ENCODE measurements at regions not wholly inside any gene's neighbourhood (a gene's known extent, or its start where the extent isn't known, plus 50 kb on each side); places are given as distances from the start of the nearest gene placed in this dataset.

- DNase-seq = peak; percentile 6
These were observed 252.5 kb downstream of the SLC6A15 start for GRCh38 chr12:84660139-84660538.

GRCh38 chr12:84658877-84659276, 253.7 kb downstream of the SLC6A15 start:
- no peak for DNase-seq

DNA sequence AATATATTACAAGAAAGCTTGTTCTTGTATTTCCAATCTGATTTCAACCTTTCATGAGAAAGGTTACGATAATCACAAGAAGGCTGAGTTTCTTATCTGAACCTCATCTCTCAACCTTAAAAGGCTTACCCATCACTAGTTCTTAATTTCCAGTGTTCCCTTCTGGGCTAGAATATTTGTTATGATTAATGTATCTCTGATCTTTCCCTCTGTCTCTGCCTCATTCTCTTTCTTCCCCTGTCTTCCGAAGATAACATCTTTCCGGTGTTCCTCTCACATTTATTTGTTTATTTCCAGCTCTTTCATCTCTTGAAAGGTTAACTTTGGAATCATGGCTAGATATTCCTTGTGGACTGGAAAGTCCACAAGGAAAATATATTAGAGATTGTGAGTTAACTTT, 255.9 kb downstream of the SLC6A15 start:
- DNase-seq = no peak

- no peak for DNase-seq
These were observed 259.1 kb downstream of the SLC6A15 start for GRCh38 chr12:84653482-84653881.

DNA sequence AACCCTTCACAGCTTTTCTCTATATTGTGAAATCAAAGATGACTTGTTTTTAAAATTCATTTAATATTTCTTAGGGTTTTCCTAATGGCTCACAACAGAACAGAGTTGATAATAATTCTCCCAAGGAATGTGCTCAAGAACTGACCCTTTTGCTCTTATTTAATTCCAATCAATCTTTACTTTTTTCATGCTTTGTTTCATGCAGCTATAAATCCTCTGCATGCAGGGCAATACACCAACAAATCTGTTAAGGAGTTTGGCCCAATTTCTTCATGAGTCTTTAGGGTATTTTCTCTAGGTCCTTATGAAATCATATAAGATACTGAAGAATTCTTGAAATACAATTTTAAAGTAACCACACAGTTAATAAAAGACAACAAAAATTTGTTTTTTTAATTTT, 264.2 kb downstream of the SLC6A15 start:
- DNase-seq = no peak

- no peak for DNase-seq
These were observed 267.7 kb downstream of the SLC6A15 start for GRCh38 chr12:84644908-84645307.

DNA sequence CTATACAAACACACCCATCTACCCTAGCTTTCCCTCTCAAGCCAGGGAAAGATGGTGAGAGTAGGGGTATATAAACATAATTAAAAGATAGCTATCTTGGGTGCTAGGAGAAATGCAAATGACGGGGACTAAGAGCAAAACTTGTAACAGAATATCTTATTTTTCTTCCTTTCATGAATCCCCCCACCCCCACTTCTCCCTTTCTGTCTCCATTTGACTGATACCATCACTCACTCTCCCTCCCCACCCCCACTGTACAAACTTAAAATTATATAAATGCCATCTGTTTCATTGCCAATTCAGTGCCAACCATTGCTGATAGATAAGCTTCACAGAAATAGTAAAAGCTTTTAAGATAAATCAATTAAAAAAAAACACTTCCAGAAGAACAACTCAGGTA, 268.6 kb downstream of the SLC6A15 start:
- DNase-seq = no peak

- DNase-seq = peak; percentile 51
These were observed 270.6 kb downstream of the SLC6A15 start for GRCh38 chr12:84641940-84642545.

DNA sequence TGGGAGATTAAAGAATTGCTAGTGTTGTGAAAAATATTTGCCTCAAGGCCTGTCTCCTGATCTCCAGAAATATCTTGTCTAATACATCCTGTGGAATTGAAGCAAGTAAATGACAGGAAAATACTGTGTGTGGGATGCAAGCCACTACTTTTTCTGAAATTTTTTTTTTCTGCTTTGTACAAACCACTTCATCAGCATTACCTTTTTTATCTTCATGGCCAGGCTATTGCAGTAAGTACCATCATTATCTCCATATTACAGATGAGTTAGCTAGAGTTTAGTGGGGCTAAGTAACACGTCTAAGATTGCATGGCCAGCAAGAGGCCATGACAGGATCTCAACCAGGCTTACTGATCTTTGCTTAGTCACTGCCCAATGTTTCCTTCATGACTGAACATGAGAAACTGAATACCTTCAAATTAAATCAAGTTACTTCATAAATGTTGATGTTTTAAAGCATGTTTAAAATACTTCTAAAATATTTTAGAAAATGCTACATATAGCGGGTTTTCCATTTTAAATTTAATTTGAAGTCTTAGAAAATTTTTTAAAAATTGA, 273.7 kb downstream of the SLC6A15 start:
- no peak for DNase-seq

DNA sequence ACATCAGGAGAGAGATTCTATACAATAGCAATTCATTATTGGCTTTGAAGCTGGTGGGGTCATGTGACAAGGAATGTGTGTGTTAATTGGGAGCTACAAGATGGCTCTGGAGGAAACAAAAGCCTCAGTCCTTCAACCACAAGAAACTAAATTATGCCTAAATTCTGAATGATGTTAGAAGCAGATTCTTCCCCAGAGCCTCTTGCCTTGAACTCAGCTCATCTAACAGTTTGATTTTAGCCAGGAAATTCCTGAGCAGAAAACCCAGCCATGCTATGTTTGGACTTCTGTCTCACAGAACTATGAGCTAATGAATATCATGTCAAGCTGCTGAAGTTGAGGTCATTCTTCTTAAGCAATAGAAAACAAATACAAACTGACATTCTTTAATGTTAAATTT, 274.7 kb downstream of the SLC6A15 start:
- DNase-seq = no peak

GRCh38 chr12:84636801-84637290, 275.8 kb downstream of the SLC6A15 start:
- DNase-seq = no peak

- DNase-seq = no peak
These were observed 278.1 kb downstream of the SLC6A15 start for GRCh38 chr12:84634526-84634925.

DNA sequence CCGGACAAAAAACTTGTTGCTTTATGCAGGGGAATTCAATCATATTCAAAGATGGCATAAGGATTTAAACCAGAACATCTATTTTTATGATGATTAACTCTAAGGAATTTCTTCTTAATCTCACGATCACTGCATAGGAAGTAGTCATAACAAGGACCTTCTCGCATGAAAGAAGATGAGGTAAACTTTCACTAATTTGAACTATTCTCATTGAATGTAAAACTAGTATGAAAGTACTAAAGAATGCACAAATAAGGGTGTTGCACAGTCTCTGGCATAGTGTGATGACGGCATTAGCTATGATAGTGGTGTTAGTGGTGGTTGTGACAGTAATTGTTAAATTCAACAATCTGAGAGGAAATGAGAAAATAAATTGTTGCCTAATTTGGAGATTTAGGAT, 280.0 kb downstream of the SLC6A15 start:
- DNase-seq = no peak

- no peak for DNase-seq
These were observed 281.6 kb downstream of the SLC6A15 start for GRCh38 chr12:84631020-84631419.

DNA sequence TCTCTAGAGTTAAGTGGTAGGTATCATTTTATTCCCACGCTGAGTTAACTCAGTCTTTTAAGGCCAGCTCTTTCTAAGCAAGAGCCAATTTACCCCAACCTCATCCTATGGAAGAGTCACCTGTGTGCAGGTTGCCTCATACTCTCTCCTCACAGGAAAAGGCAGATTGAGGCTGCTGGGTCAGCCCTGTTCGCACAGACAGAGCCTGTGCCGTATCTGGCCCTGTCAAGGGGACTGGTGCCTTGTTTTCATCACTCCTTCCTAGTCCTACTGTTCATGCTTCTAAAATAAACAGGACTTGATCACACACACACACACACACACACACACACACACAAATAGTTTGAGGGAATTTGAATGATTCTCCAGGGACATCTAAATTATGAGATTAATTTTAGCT, 285.0 kb downstream of the SLC6A15 start:
- no peak for DNase-seq

DNA sequence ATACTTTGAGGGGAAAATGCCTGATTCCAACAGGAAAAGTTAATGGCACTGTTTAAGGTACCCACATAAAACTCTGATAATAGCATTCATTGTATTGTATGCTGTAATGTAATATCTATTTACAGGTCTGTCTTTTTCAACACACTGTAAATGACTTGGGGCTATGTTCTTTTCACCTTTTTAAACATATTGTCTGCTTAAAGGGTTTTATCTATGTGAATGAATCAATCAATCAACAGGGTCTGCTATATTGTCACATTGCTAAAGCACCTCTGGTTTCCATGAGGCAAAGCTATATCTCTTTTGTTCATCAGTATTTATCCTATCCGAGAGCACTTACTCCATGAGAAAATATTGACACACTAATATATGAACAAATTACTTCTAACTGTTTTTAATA, 288.0 kb downstream of the SLC6A15 start:
- DNase-seq = no peak

DNA sequence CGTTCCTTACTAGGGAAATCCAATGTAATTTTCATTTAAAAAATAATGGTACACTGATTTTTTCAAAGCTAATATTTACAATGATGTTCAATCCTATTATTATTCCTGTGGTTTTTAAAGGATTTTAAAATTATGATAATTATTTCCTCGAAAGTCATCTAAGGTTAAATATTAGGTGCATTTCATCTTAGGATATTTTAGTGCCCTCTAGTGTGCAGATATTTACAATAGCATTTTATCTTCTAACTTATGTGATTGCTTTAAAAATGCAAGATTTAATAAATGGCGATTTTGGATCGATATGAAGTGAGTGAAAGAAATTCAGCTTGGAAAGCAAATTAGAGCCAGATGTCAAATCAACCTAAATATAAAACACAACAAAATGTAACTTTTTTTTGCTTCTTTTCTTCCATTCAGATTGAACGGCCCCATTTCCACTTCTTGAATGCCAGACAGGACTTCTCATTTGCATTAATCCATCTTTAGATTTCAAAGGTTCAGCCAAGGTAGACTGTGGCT, 293.5 kb downstream of the SLC6A15 start:
- no peak for DNase-seq

DNA sequence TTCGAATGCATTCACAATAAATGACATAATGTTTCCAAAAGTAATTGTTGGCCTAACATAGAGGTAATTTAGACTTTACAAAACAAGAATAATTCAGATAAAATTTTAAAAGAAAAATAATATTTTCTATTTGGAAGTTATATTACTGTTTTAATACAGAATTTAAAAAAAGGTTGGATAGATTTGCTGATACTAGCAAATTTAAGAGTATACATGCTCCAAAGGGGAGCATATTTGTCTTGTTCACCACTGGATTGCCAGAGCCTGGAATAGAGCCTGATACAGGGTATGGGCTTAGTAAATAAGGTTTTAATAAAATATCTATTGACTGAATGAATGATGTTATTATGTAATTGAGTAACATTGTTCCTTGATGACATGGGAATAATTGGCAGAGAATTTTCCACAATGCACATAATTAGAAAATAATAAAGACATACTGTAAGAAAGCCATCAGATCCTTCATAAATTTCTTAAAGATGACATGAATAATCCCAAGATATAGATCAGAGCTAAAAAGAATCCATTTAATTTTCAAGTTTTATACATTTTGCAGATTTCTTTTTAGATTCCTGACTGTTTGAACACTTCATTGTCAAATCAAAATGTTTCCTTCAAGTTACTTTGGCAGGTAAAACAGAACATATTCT, 305.3 kb downstream of the SLC6A15 start:
- no peak for DNase-seq

DNA sequence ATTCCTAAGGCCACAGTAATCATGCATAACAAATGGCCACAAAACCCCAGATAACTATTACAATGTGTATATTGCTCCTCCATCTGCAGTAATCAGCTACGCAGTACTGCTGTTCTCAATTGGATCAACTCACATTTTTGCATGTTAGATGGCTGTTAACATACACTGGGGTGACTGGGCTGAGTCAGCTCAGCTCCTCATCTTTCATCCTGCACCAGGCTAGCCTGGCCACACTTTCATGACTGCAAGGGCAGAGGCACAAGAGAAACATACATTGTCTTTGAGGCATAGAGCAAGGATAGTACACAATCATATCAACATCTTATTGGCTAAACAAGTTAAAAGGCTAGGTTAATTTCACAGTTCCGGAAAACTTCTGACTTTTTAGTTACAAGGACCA, 306.6 kb downstream of the SLC6A15 start:
- no peak for DNase-seq

DNA sequence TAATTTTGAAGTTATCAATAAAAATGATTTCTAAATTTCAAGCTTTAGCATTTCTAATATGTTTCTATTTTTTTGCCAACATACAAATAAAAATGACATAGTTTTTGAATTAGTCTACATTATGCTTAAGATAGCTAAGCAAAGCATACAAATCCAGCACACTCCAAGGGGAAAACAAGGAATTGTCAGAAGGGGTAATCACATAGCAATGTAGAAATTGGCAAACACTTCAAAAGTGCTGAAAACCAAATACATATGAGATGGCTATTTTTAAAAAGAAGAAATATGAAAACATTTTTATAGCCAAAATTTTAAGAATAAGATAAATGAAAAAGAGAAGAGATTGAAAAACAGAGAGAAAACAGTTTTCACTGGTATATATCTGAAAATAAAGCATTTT, 308.0 kb downstream of the SLC6A15 start:
- no peak for DNase-seq

DNA sequence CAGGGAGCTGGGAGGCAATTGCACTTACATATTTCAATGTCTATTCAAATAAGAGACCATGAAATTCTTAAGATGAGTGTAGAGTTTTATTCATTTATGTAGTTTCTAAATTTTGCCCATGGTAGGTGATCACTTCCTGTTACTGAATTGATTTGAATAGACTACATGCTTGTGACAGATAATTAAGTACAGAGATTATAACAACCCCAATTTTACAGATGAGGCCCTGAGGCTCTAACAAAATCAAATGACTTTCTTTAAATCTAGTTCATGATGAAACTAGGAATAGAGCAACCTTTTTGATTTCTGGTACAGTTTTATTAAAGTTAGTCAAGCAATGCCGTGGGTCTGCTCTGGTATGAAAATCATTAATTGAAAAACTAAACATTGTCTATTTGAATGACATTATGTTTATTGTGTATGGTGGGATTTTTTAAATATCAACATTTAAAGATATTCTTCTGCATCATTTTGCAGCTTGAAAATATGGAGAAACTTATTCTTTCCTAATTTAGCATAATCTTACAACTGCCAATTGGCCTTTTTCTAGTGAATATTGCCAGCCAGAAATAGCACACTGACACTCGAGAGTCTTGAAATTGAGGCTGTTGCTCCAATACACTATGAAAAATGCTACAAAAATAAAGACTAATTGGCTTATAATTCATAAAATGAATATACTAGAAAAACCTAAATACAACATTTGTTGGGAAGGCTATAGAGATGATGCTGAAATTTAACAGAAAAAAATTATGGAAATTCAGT, 308.9 kb downstream of the SLC6A15 start:
- DNase-seq = no peak

DNA sequence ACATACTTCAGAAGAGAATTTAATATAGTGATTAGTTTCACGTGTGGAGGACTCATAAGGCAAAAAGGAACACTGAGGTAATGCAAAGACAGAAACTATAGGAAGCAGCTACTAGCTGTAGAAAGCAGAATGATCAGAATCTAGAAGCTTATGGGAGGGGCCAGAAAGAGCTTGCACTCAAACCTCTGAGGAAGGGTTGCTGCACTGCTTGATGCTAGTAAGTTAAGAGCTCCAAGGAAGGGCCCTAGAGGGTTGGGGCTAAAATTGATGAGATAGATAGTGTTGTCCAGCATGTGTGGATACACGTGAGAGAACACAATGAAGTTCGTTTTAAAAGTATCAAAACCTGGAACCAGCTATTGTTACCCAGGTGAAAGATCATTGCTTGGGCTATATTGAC, 311.1 kb downstream of the SLC6A15 start:
- DNase-seq = no peak

DNA sequence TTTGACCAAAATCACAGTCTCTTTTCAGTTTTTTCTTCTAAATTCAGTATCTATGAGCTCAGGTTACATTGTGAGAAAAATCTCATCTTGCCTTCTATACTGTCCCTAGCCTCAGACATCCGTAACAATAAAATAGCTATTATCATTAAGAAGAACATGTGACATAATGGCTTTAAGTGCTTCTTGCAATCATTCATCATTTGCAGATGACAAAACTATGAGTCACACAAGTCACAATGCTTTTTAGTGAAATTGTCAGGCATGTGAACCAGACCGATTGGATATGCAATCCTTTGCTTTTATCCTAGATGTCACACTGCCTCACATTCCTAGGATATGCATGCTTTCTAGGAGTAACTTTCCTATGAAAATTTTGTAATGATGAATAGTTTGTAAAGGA, 313.1 kb downstream of the SLC6A15 start:
- peak; percentile 58 for DNase-seq

DNA sequence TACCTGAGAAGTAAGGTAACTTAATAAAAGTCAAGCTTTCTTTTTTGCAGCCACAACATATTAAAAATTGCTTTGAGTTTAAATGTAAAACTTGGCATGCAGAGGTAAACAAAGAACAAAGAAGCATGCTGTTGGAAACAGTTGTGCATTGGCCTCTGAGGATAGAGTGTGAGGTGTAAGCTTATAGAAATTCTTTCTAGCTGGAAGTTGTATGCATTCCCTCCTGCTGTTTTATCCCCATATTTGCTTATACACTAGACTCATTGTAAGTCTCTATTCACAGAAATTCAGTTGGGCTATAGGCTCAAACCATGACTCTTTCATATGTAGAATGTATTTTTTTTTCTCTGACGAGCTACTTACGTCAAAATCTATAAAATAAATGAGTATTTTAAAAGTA, 316.3 kb downstream of the SLC6A15 start:
- no peak for DNase-seq
